ENCODE measurements at regions not wholly inside any gene's neighbourhood (a gene's known extent, or its start where the extent isn't known, plus 50 kb on each side); places are given as distances from the start of the nearest gene placed in this dataset.

GRCh38 chr1:79760531-79760930 lies 754.0 kb upstream of the ADGRL4 start:
- H3K36me3 Mint-ChIP-seq (ENCODE audit: low read depth) = no peaks in the 10 kb centered on the region
- ChIA-PET CTCF (no interaction called here), POLR2A (no interaction called here)
- H3K4me1 Mint-ChIP-seq = no peaks in the 10 kb centered on the region
- no peak overlapping the region for H3K4me3 Mint-ChIP-seq
- no peaks in the 10 kb centered on the region for H3K27me3 Mint-ChIP-seq
- DNase-seq = no peak
- H3K27ac Mint-ChIP-seq = no peak overlapping the region
- H3K9me3 Mint-ChIP-seq = peaks cover 8% of the 10 kb centered on the region

- Mint-ChIP-seq H3K36me3 (ENCODE audit: low read depth) (no peaks in the 10 kb centered on the region), H3K9me3 (peaks cover 8% of the 10 kb centered on the region), H3K4me3 (no peak overlapping the region), H3K4me1 (no peaks in the 10 kb centered on the region), H3K27me3 (no peaks in the 10 kb centered on the region), H3K27ac (no peak overlapping the region)
- DNase-seq = no peak
- CTCF ChIA-PET = no interaction called here
- POLR2A ChIA-PET = no interaction called here
Measured at GRCh38 chr1:79749607-79750006, 743.1 kb upstream of the ADGRL4 start.

- no peaks in the 10 kb centered on the region for H3K4me1 Mint-ChIP-seq
- no peak overlapping the region for H3K27ac Mint-ChIP-seq
- no peak for DNase-seq
- H3K27me3 Mint-ChIP-seq = no peaks in the 10 kb centered on the region
- peaks cover 8% of the 10 kb centered on the region for H3K9me3 Mint-ChIP-seq
- ChIA-PET CTCF (no interaction called here), POLR2A (no interaction called here)
- no peaks in the 10 kb centered on the region for H3K36me3 Mint-ChIP-seq (ENCODE audit: low read depth)
- H3K4me3 Mint-ChIP-seq = no peak overlapping the region
Measured at GRCh38 chr1:79745929-79746328, 739.4 kb upstream of the ADGRL4 start.

GRCh38 chr1:79744746-79745145 lies 738.2 kb upstream of the ADGRL4 start:
- Mint-ChIP-seq H3K4me3 (no peak overlapping the region), H3K9me3 (peaks cover 6% of the 10 kb centered on the region), H3K36me3 (ENCODE audit: low read depth) (no peaks in the 10 kb centered on the region), H3K4me1 (no peaks in the 10 kb centered on the region), H3K27me3 (no peaks in the 10 kb centered on the region), H3K27ac (no peak overlapping the region)
- no peak for DNase-seq
- CTCF ChIA-PET = no interaction called here
- POLR2A ChIA-PET = no interaction called here

GRCh38 chr1:79741720-79742421 lies 735.3 kb upstream of the ADGRL4 start:
- peaks cover 1% of the 10 kb centered on the region for H3K9me3 Mint-ChIP-seq
- POLR2A ChIA-PET = no interaction called here
- H3K4me1 Mint-ChIP-seq = no peaks in the 10 kb centered on the region
- H3K27me3 Mint-ChIP-seq = no peaks in the 10 kb centered on the region
- H3K27ac Mint-ChIP-seq = no peak overlapping the region
- no peaks in the 10 kb centered on the region for H3K36me3 Mint-ChIP-seq (ENCODE audit: low read depth)
- no peak overlapping the region for H3K4me3 Mint-ChIP-seq
- CTCF ChIA-PET = no interaction called here
- DNase-seq = no peak

GRCh38 chr1:79738101-79738500 lies 731.6 kb upstream of the ADGRL4 start:
- Mint-ChIP-seq H3K27ac (no peak overlapping the region), H3K4me1 (no peaks in the 10 kb centered on the region), H3K27me3 (no peaks in the 10 kb centered on the region), H3K9me3 (peaks cover 7% of the 10 kb centered on the region), H3K36me3 (ENCODE audit: low read depth) (no peaks in the 10 kb centered on the region), H3K4me3 (no peak overlapping the region)
- ChIA-PET POLR2A (no interaction called here), CTCF (no interaction called here)
- no peak for DNase-seq

- Mint-ChIP-seq H3K27ac (no peak overlapping the region), H3K9me3 (peaks cover 7% of the 10 kb centered on the region), H3K36me3 (ENCODE audit: low read depth) (no peaks in the 10 kb centered on the region), H3K4me3 (no peak overlapping the region), H3K27me3 (no peaks in the 10 kb centered on the region), H3K4me1 (no peaks in the 10 kb centered on the region)
- CTCF ChIA-PET = no interaction called here
- POLR2A ChIA-PET = no interaction called here
- DNase-seq = no peak
Measured at GRCh38 chr1:79737193-79737592, 730.7 kb upstream of the ADGRL4 start.

- DNase-seq = no peak
- CTCF ChIA-PET = no interaction called here
- H3K36me3 Mint-ChIP-seq (ENCODE audit: low read depth) = no peaks in the 10 kb centered on the region
- no peaks in the 10 kb centered on the region for H3K27me3 Mint-ChIP-seq
- H3K9me3 Mint-ChIP-seq = peaks cover 7% of the 10 kb centered on the region
- POLR2A ChIA-PET = no interaction called here
- no peaks in the 10 kb centered on the region for H3K4me1 Mint-ChIP-seq
- no peak overlapping the region for H3K4me3 Mint-ChIP-seq
- no peak overlapping the region for H3K27ac Mint-ChIP-seq
Measured at GRCh38 chr1:79732950-79733349, 726.4 kb upstream of the ADGRL4 start.

GRCh38 chr1:79726911-79727310 lies 720.4 kb upstream of the ADGRL4 start:
- H3K36me3 Mint-ChIP-seq (ENCODE audit: low read depth) = no peaks in the 10 kb centered on the region
- H3K9me3 Mint-ChIP-seq = no peaks in the 10 kb centered on the region
- DNase-seq = no peak
- ChIA-PET POLR2A (no interaction called here), CTCF (no interaction called here)
- H3K4me3 Mint-ChIP-seq = no peak overlapping the region
- no peaks in the 10 kb centered on the region for H3K4me1 Mint-ChIP-seq
- H3K27ac Mint-ChIP-seq = no peak overlapping the region
- H3K27me3 Mint-ChIP-seq = no peaks in the 10 kb centered on the region

GRCh38 chr1:79726321-79726720 lies 719.8 kb upstream of the ADGRL4 start:
- H3K27me3 Mint-ChIP-seq = no peaks in the 10 kb centered on the region

GRCh38 chr1:79716447-79716846 lies 709.9 kb upstream of the ADGRL4 start:
- DNase-seq = no peak
- Mint-ChIP-seq H3K27me3 (no peaks in the 10 kb centered on the region), H3K36me3 (ENCODE audit: low read depth) (no peaks in the 10 kb centered on the region), H3K4me3 (no peak overlapping the region), H3K27ac (no peak overlapping the region), H3K9me3 (peaks cover 9% of the 10 kb centered on the region), H3K4me1 (no peaks in the 10 kb centered on the region)
- POLR2A ChIA-PET = no interaction called here
- CTCF ChIA-PET = no interaction called here

More at GRCh38 chr1:79726321-79726720, 719.8 kb upstream of the ADGRL4 start:
- Mint-ChIP-seq H3K4me3 (no peak overlapping the region), H3K9me3 (no peaks in the 10 kb centered on the region), H3K36me3 (ENCODE audit: low read depth) (no peaks in the 10 kb centered on the region), H3K4me1 (no peaks in the 10 kb centered on the region), H3K27ac (no peak overlapping the region)
- DNase-seq = no peak
- CTCF ChIA-PET = no interaction called here
- POLR2A ChIA-PET = no interaction called here

GRCh38 chr1:79714664-79715063 lies 708.1 kb upstream of the ADGRL4 start:
- no peaks in the 10 kb centered on the region for H3K27me3 Mint-ChIP-seq

GRCh38 chr1:79711001-79711431 lies 704.5 kb upstream of the ADGRL4 start:
- Mint-ChIP-seq H3K27me3 (no peaks in the 10 kb centered on the region), H3K4me1 (no peaks in the 10 kb centered on the region), H3K36me3 (ENCODE audit: low read depth) (no peaks in the 10 kb centered on the region), H3K27ac (no peak overlapping the region), H3K9me3 (peaks cover 4% of the 10 kb centered on the region), H3K4me3 (no peak overlapping the region)
- ChIA-PET CTCF (no interaction called here), POLR2A (no interaction called here)
- no peak for DNase-seq

More at GRCh38 chr1:79714664-79715063, 708.1 kb upstream of the ADGRL4 start:
- no peak for DNase-seq
- Mint-ChIP-seq H3K4me3 (no peak overlapping the region), H3K9me3 (peaks cover 7% of the 10 kb centered on the region), H3K27ac (no peak overlapping the region), H3K4me1 (no peaks in the 10 kb centered on the region), H3K36me3 (ENCODE audit: low read depth) (no peaks in the 10 kb centered on the region)
- POLR2A ChIA-PET = no interaction called here
- CTCF ChIA-PET = no interaction called here

- H3K9me3 Mint-ChIP-seq = peaks cover 2% of the 10 kb centered on the region
- no peak for DNase-seq
Measured at GRCh38 chr1:79708646-79709265, 702.2 kb upstream of the ADGRL4 start.

More at GRCh38 chr1:79708646-79709265, 702.2 kb upstream of the ADGRL4 start:
- H3K27ac Mint-ChIP-seq = no peak overlapping the region
- CTCF ChIA-PET = no interaction called here
- no peak overlapping the region for H3K4me3 Mint-ChIP-seq
- H3K36me3 Mint-ChIP-seq (ENCODE audit: low read depth) = no peaks in the 10 kb centered on the region
- no peaks in the 10 kb centered on the region for H3K4me1 Mint-ChIP-seq
- POLR2A ChIA-PET = no interaction called here
- no peaks in the 10 kb centered on the region for H3K27me3 Mint-ChIP-seq
